Stimulated activated naive B cell treated with anti-CD40 and anti-IgM and Interleukin-4, amounts not matched to agents 10 μg/mL and 1 μg/mL and 100 μg/mL, for 72 hours (primary cell): ENCODE measurements at regions not wholly inside any gene's neighbourhood (a gene's known extent, or its start where the extent isn't known, plus 50 kb on each side); places are given as distances from the start of the nearest gene placed in this dataset.
A peak's percentile ranks its signal among the peaks of the same experiment; 100 is the strongest.

Experiments used
- ATAC-seq, 2 donors: fragments of 150-1000 bp; cut with Tn5 transposase; replicated peaks; 2 replicates each; pipeline ENCODE4 v1.10.0; 2021; ENCODE audit warnings: moderate library complexity in 1 of 2
- DNase-seq: peaks from one replicate; pipeline ENCODE4 v3.0.0; 2021
- H3K27ac Mint-ChIP-seq: one replicate; pipeline ENCODE4 v1.8.0; 2022; ENCODE audit warnings: mild to moderate bottlenecking, mixed read lengths
- H3K27me3 Mint-ChIP-seq, 2 donors: one replicate each; pipeline ENCODE4 v1.8.0; 2022; ENCODE audit warnings: mixed read lengths in 2 of 2
- H3K36me3 Mint-ChIP-seq, 2 donors: one replicate each; pipeline ENCODE4 v1.8.0; 2022; ENCODE audit warnings: mixed read lengths in 2 of 2, mild to moderate bottlenecking in 1 of 2
- H3K4me1 Mint-ChIP-seq, 2 donors: one replicate each; pipeline ENCODE4 v1.8.0; 2022; ENCODE audit warnings: mixed read lengths in 2 of 2, mild to moderate bottlenecking in 1 of 2
- H3K4me3 Mint-ChIP-seq, 2 donors: one replicate each; pipeline ENCODE4 v1.8.0; 2022; ENCODE audit warnings: mild to moderate bottlenecking in 2 of 2, mixed read lengths in 2 of 2, moderate library complexity in 1 of 2
- H3K9me3 Mint-ChIP-seq, 2 donors: one replicate each; pipeline ENCODE4 v1.8.0; 2022; ENCODE audit warnings: mixed read lengths in 2 of 2, mild to moderate bottlenecking in 1 of 2

DNA sequence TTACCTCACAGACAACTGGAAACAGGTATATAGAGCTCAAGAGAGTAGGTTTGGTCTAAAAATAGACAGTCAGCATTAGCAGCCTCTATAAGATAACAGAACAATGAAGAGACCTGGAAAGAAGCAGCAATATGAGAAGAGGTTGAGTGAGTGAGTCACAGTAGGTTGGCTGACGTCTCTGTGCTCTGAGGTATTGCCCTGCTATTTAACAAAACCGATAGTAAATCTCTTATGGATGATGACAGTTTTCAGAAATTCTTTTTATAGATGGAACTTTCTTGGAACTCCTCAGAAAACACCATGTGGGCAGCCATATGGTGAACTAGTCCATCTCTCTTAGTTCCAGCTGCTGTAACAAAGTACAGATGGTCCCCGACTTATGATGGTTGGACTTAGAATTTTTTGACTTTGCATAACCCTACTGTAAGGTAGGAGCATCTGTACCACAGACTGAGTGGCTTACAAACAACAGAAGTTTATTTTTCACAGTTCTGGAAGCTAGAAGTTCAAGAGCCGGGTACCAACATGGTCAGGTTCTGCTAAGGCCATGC, 123.5 kb downstream of the MBD2 start:
- Mint-ChIP-seq H3K27ac (no peak overlapping the region), H3K9me3 (peaks cover 4 to 7% of the 10 kb centered on the region in 2 donors), H3K4me1 (no peaks in the 10 kb centered on the region), H3K36me3 (peaks cover 2 to 8% of the 10 kb centered on the region in 2 donors), H3K4me3 (no peak overlapping the region), H3K27me3 (peaks cover 7 to 26% of the 10 kb centered on the region in 2 donors)
- ATAC-seq: no peak
- no peak for DNase-seq

GRCh38 chr18:54100466-54100865, 124.0 kb downstream of the MBD2 start:
- Mint-ChIP-seq H3K4me3 (no peak overlapping the region), H3K27ac (no peak overlapping the region), H3K36me3 (peaks cover 2 to 8% of the 10 kb centered on the region in 2 donors), H3K4me1 (no peaks in the 10 kb centered on the region), H3K27me3 (peaks cover 7 to 30% of the 10 kb centered on the region in 2 donors), H3K9me3 (peaks cover 4 to 7% of the 10 kb centered on the region in 2 donors)
- DNase-seq (no peak), ATAC-seq (no peak)

DNA sequence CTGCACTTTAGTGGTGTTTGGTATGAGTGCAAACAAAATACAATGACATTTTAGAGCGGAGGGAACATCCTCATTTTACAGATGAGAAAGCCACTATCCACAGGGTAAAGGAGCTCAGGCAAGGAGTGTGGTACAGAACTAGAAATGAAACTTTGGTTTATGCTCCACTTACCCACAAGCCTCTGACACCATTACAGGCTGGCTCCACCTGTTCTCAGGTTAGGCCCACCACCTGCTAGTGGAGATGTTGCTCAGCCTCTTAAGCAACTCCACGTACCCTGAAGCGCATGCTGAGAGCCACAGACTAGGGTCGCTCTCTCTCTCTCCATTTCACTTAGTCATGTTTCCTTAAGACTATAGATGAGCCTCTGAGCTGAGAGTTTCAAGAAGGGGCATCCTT, 130.0 kb downstream of the MBD2 start:
- peaks cover 6 to 7% of the 10 kb centered on the region in 2 donors for H3K9me3 Mint-ChIP-seq
- no peak overlapping the region for H3K4me3 Mint-ChIP-seq
- H3K27me3 Mint-ChIP-seq: peaks cover 2 to 26% of the 10 kb centered on the region in 2 donors
- no peaks in the 10 kb centered on the region for H3K4me1 Mint-ChIP-seq
- peaks cover 2 to 8% of the 10 kb centered on the region in 2 donors for H3K36me3 Mint-ChIP-seq
- ATAC-seq (no peak), DNase-seq (no peak)
- H3K27ac Mint-ChIP-seq: no peak overlapping the region

- no peak for ATAC-seq
- Mint-ChIP-seq H3K27me3 (peaks cover 12 to 17% of the 10 kb centered on the region in 2 donors), H3K27ac (no peak overlapping the region), H3K9me3 (peaks cover 0 to 5% of the 10 kb centered on the region in 2 donors), H3K4me1 (peaks cover 6 to 10% of the 10 kb centered on the region in 2 donors), H3K4me3 (no peak overlapping the region), H3K36me3 (no peaks in the 10 kb centered on the region)
- no peak for DNase-seq
These were observed 133.6 kb downstream of the MBD2 start for GRCh38 chr18:54090856-54091255.

GRCh38 chr18:54089749-54090459, 134.6 kb downstream of the MBD2 start:
- ATAC-seq (no peak), DNase-seq (no peak)
- Mint-ChIP-seq H3K4me1 (peaks cover 6 to 10% of the 10 kb centered on the region in 2 donors), H3K4me3 (no peak overlapping the region), H3K9me3 (peaks cover 0 to 5% of the 10 kb centered on the region in 2 donors), H3K36me3 (no peaks in the 10 kb centered on the region), H3K27ac (no peak overlapping the region), H3K27me3 (peaks cover 12 to 13% of the 10 kb centered on the region in 2 donors)

- H3K4me1 Mint-ChIP-seq: peaks cover 6 to 10% of the 10 kb centered on the region in 2 donors
- no peak overlapping the region for H3K4me3 Mint-ChIP-seq
- peaks cover 13 to 20% of the 10 kb centered on the region in 2 donors for H3K9me3 Mint-ChIP-seq
- H3K27me3 Mint-ChIP-seq: peaks cover 12 to 25% of the 10 kb centered on the region in 2 donors
- ATAC-seq: peak in 1 of 2 donors; percentile 33
- peaks cover 0 to 8% of the 10 kb centered on the region in 2 donors for H3K36me3 Mint-ChIP-seq
- DNase-seq: no peak
- H3K27ac Mint-ChIP-seq: no peak overlapping the region
These were observed 137.6 kb downstream of the MBD2 start for GRCh38 chr18:54086863-54087262.

- Mint-ChIP-seq H3K9me3 (peaks cover 19 to 25% of the 10 kb centered on the region in 2 donors), H3K27ac (no peak overlapping the region), H3K36me3 (peaks cover 0 to 8% of the 10 kb centered on the region in 2 donors), H3K4me3 (no peak overlapping the region), H3K27me3 (peaks cover 12 to 31% of the 10 kb centered on the region in 2 donors), H3K4me1 (peaks cover 6 to 10% of the 10 kb centered on the region in 2 donors)
- ATAC-seq: peak in 1 of 2 donors; percentile 52
- DNase-seq: no peak
These were observed 138.2 kb downstream of the MBD2 start for GRCh38 chr18:54086046-54086802.

DNA sequence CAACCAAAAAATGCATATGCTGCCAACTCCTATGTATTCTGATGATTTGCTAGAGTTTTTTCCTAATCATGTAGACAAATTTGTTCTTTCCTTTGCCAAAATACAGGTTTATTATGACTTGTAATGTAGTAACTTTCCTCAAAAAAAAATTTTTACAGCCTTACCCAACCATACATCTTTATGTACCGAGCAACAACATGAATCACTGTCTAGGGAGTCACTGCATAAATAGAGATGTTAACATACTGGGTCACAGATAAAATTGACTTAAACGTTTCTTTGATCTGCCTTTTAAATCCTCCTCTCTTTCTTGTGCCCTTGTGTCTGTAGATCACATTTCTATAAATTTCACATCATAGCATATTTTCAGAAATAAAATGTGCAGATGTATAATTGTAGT, 143.6 kb downstream of the MBD2 start:
- no peak overlapping the region for H3K27ac Mint-ChIP-seq
- peaks cover 0 to 8% of the 10 kb centered on the region in 2 donors for H3K36me3 Mint-ChIP-seq
- H3K27me3 Mint-ChIP-seq: peaks cover 0 to 23% of the 10 kb centered on the region in 2 donors
- peaks cover 20 to 24% of the 10 kb centered on the region in 2 donors for H3K9me3 Mint-ChIP-seq
- DNase-seq (no peak), ATAC-seq (no peak)
- peaks cover 0 to 2% of the 10 kb centered on the region in 2 donors for H3K4me1 Mint-ChIP-seq
- H3K4me3 Mint-ChIP-seq: no peak overlapping the region

DNA sequence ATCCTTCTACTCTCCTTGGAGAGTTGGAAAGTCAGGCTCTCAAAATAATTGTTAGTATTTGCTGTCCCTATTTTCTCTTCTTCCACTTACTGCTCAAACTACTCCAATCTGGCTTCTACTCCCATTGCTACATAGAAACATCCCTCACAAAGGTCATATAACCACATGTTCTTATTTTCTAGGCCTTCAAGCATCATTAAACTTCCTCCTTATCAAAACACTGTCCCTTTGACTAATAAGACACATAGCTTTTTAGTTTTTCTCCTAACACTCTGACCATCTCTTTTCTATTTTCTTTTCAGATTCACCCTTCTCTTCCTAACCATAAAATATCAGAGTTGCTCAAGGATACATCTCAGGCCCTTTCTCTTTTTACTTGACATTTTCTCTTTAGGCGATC, 148.3 kb downstream of the MBD2 start:
- Mint-ChIP-seq H3K27ac (no peak overlapping the region), H3K27me3 (peaks cover 0 to 8% of the 10 kb centered on the region in 2 donors), H3K4me1 (peaks cover 0 to 2% of the 10 kb centered on the region in 2 donors), H3K36me3 (no peaks in the 10 kb centered on the region), H3K9me3 (peaks cover under 1 to 1% of the 10 kb centered on the region in 2 donors), H3K4me3 (no peak overlapping the region)
- ATAC-seq (no peak), DNase-seq (no peak)

- DNase-seq: no peak
- Mint-ChIP-seq H3K36me3 (no peaks in the 10 kb centered on the region), H3K9me3 (no peaks in the 10 kb centered on the region)
These were observed 148.8 kb downstream of the MBD2 start for GRCh38 chr18:54075689-54076088.

GRCh38 chr18:54069729-54070128, 154.7 kb downstream of the MBD2 start:
- ATAC-seq (no peak), DNase-seq (no peak)
- no peaks in the 10 kb centered on the region for H3K4me1 Mint-ChIP-seq
- H3K36me3 Mint-ChIP-seq: no peaks in the 10 kb centered on the region
- no peak overlapping the region for H3K27ac Mint-ChIP-seq
- H3K9me3 Mint-ChIP-seq: no peaks in the 10 kb centered on the region
- H3K4me3 Mint-ChIP-seq: no peak overlapping the region
- peaks cover 0 to 10% of the 10 kb centered on the region in 2 donors for H3K27me3 Mint-ChIP-seq

More at GRCh38 chr18:54075689-54076088, 148.8 kb downstream of the MBD2 start:
- no peak for ATAC-seq
- Mint-ChIP-seq H3K27ac (no peak overlapping the region), H3K4me1 (peaks cover 0 to 2% of the 10 kb centered on the region in 2 donors), H3K4me3 (no peak overlapping the region), H3K27me3 (peaks cover 0 to 4% of the 10 kb centered on the region in 2 donors)

DNA sequence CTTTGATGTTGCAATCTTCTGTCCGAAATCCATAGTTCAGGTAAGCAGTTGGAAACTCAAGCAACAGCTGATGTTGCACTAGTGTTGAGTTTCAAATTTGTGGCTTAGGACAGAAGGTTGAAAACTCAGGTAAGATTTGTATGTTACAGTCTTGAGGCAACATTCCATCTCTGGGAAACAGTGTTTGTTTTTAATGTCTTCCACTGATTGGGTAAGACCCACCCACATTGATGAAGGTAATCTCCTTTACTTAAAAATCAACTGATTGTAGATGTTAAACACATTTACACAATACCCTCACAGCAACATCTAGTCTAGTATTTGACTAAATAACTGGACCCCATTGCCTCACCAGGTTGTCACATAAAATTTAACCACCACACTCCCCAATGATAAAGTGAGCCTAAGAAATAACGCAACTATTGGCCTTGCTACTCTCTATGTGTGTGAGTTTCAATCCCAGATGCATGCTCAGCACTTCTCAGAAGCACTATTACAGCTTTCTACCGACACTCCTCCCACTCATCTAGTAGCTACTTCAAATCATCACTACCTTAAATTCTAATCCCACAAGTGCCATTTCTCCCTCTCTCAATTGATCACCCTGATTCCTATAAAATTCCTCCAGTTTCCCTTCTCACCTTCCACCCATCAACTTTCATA, 164.0 kb downstream of the MBD2 start:
- H3K9me3 Mint-ChIP-seq: peaks cover 0 to 3% of the 10 kb centered on the region in 2 donors
- no peak overlapping the region for H3K27ac Mint-ChIP-seq
- no peak for ATAC-seq
- no peak overlapping the region for H3K4me3 Mint-ChIP-seq
- no peaks in the 10 kb centered on the region for H3K4me1 Mint-ChIP-seq
- H3K36me3 Mint-ChIP-seq: peaks cover 0 to 1% of the 10 kb centered on the region in 2 donors
- peaks cover 21 to 28% of the 10 kb centered on the region in 2 donors for H3K27me3 Mint-ChIP-seq
- DNase-seq: no peak

- Mint-ChIP-seq H3K27me3 (peaks cover 0 to 2% of the 10 kb centered on the region in 2 donors), H3K36me3 (no peaks in the 10 kb centered on the region), H3K4me3 (no peak overlapping the region), H3K27ac (no peak overlapping the region), H3K9me3 (no peaks in the 10 kb centered on the region), H3K4me1 (no peaks in the 10 kb centered on the region)
- ATAC-seq: no peak
- no peak for DNase-seq
These were observed 171.6 kb downstream of the MBD2 start for GRCh38 chr18:54052732-54053429.
